HG03469 (cell line): ENCODE measurements at regions not wholly inside any gene's neighbourhood (a gene's known extent, or its start where the extent isn't known, plus 50 kb on each side); places are given as distances from the start of the nearest gene placed in this dataset.
"Not testable (repeated sequence)": the region's sequence is repeated elsewhere in the genome, so short reads cannot be mapped to it uniquely, and the experiment has no call there.

Experiments
- ATAC-seq: cut with Tn5 transposase; IDR thresholded peaks from one replicate; pipeline ENCODE4 v1.9.1; 2021; ENCODE audit warnings: mild to moderate bottlenecking, moderate library complexity, moderate number of reproducible peaks; ENCODE audit not compliant: unreplicated experiment

GRCh38 chr2:87075054-87075790 is 53.6 kb upstream of the PLGLB1 start:
- ATAC-seq: not testable (repeated sequence)

GRCh38 chr2:87075791-87076252 is 54.2 kb upstream of the PLGLB1 start:
- ATAC-seq: peak; percentile 18

- peak; percentile 88 for ATAC-seq
These were observed 54.8 kb upstream of the PLGLB1 start for GRCh38 chr2:87076253-87077123.

- not testable (repeated sequence) for ATAC-seq
These were observed 55.4 kb upstream of the PLGLB1 start for GRCh38 chr2:87077124-87077446.

GRCh38 chr2:87081727-87082126 is 60.1 kb upstream of the PLGLB1 start:
- not testable (repeated sequence) for ATAC-seq

GRCh38 chr2:87088079-87088478 is 66.4 kb upstream of the PLGLB1 start:
- not testable (repeated sequence) for ATAC-seq

GRCh38 chr2:87089401-87089800 is 67.8 kb upstream of the PLGLB1 start:
- not testable (repeated sequence) for ATAC-seq

GRCh38 chr2:87093252-87093651 is 71.6 kb upstream of the PLGLB1 start:
- not testable (repeated sequence) for ATAC-seq

GRCh38 chr2:87093937-87094529 is 72.4 kb upstream of the PLGLB1 start:
- ATAC-seq: not testable (repeated sequence)

- ATAC-seq: not testable (repeated sequence)
These were observed 74.2 kb upstream of the PLGLB1 start for GRCh38 chr2:87095804-87096203.

GRCh38 chr2:87128761-87129553 is 107.3 kb upstream of the PLGLB1 start:
- not testable (repeated sequence) for ATAC-seq

- ATAC-seq: not testable (repeated sequence)
These were observed 110.9 kb upstream of the PLGLB1 start for GRCh38 chr2:87132577-87132976.

- not testable (repeated sequence) for ATAC-seq
These were observed 130.3 kb upstream of the PLGLB1 start for GRCh38 chr2:87151835-87152493.

GRCh38 chr2:87174454-87174853 is 152.8 kb upstream of the PLGLB1 start:
- ATAC-seq: not testable (repeated sequence)

- ATAC-seq: not testable (repeated sequence)
These were observed 161.7 kb upstream of the PLGLB1 start for GRCh38 chr2:87183373-87183772.

- not testable (repeated sequence) for ATAC-seq
These were observed 162.6 kb upstream of the PLGLB1 start for GRCh38 chr2:87184260-87184659.

GRCh38 chr2:87189214-87189613 is 167.6 kb upstream of the PLGLB1 start:
- ATAC-seq: not testable (repeated sequence)

- not testable (repeated sequence) for ATAC-seq
These were observed 171.7 kb upstream of the PLGLB1 start for GRCh38 chr2:87193336-87193735.

- ATAC-seq: not testable (repeated sequence)
These were observed 172.8 kb upstream of the PLGLB1 start for GRCh38 chr2:87194254-87194999.
